Activated naive CD8-positive, alpha-beta T cell treated with anti-CD3 and anti-CD28 coated beads, Interleukin-2, amount 10 ng/mL, durations not matched to agents 7 days and 5 days (primary cell): ENCODE measurements at regions not wholly inside any gene's neighbourhood (a gene's known extent, or its start where the extent isn't known, plus 50 kb on each side); places are given as distances from the start of the nearest gene placed in this dataset.
"Not testable (repeated sequence)": the region's sequence is repeated elsewhere in the genome, so short reads cannot be mapped to it uniquely, and the experiment has no call there.

ENCODE experiments used
- ATAC-seq: fragments of 150-1000 bp; cut with Tn5 transposase; one replicate; pipeline ENCODE4 v1.10.0; 2021; ENCODE audit warnings: low read depth, moderate library complexity
- POLR2A ChIA-PET: fragments of 350-600 bp; sonication (Branson Sonifier 250); formaldehyde crosslinking; loops from one replicate; lab custom pipeline; 2021; ENCODE audit warnings: antibody characterized with exemption; lab: Charles Lee
- DNase-seq: peaks from one replicate; pipeline ENCODE4 v3.0.0; 2021
- H3K27ac Mint-ChIP-seq: one replicate; pipeline ENCODE4 v1.8.0; 2022; ENCODE audit warnings: mild to moderate bottlenecking, mixed read lengths
- H3K27me3 Mint-ChIP-seq: one replicate; pipeline ENCODE4 v1.8.0; 2022; ENCODE audit warnings: mild to moderate bottlenecking, moderate library complexity, mixed read lengths
- H3K36me3 Mint-ChIP-seq: one replicate; pipeline ENCODE4 v1.8.0; 2021; ENCODE audit warnings: mild to moderate bottlenecking, mixed read lengths
- H3K4me1 Mint-ChIP-seq: one replicate; pipeline ENCODE4 v1.8.0; 2021; ENCODE audit warnings: mixed read lengths
- H3K4me3 Mint-ChIP-seq: one replicate; pipeline ENCODE4 v1.8.0; 2022; ENCODE audit warnings: mild to moderate bottlenecking, moderate library complexity, mixed read lengths
- H3K9me3 Mint-ChIP-seq: one replicate; pipeline ENCODE4 v1.8.0; 2021; ENCODE audit warnings: mixed read lengths

DNA sequence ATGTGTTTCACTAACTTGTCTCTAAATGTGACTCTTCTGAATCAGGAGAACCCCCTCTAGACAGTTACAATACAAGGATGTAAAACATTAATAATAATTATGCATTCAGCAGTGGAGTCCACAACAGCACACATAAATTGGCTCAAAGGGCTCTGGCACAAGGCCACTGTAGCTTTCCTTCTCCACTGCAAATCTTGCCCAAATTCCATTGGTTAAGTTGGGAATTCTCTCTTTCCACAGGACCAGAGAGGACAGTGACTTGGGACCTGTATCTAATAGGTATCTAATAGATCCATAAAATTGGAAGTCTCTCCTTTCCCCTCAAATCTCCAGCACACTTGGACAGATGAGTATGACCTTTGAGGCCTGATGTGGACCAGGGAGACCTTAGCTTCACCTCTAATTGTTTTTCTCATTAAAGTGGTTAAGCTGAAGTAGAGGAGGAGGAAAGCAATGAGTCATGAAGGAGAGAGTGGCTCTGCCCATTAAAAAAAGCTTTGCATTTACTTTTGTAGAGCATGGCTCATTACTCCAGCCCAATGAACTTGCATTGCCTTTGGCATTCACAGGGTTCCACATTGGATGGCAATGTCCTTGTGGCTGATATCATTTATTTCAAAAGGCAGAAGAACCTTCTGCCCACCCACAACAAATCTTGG, 72.3 kb upstream of the SH3RF1 start:
- POLR2A ChIA-PET = no interaction called here

DNA sequence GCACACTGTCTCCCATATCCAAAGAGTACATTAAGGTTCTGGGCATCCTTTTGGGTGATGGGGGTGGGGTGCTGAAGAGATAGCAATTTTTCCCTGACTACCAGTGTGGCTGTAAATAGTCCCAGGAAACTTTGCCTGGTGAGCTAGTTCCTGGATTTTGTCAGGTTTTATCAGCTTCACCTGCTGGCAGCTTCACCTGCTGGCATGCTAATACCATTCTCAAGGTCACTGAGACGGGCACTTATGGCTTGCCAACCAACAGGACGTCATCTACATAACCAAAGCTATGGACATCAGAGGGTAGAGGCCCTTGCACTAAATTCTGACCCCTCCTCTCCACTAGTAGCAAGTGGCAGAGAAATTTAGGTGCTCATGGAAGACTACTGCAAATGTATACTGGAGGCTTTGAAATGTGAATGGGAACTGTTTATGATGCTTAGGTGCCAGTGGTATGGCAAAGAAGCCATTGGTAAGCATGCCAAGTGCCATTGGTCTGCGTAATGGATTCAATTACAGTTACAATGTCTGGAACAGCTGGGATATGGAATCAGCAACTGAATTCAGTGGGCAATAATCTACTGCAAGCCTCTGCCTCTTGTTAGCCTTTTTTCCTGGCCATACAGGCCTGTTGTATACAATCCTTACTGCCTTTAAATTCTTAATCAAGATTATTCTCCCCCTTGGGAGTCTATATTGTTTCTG, 71.6 kb upstream of the SH3RF1 start:
- no peak for DNase-seq
- Mint-ChIP-seq H3K4me1 (no peaks in the 10 kb centered on the region), H3K36me3 (no peaks in the 10 kb centered on the region), H3K27ac (no peak overlapping the region), H3K9me3 (no peaks in the 10 kb centered on the region), H3K27me3 (peaks cover 3% of the 10 kb centered on the region), H3K4me3 (no peak overlapping the region)
- ATAC-seq = no peak
- POLR2A ChIA-PET = no interaction called here

More for the DNA sequence above, 72.3 kb upstream of the SH3RF1 start:
- Mint-ChIP-seq H3K27me3 (peaks cover 3% of the 10 kb centered on the region), H3K4me1 (no peaks in the 10 kb centered on the region), H3K27ac (no peak overlapping the region), H3K36me3 (no peaks in the 10 kb centered on the region), H3K4me3 (no peak overlapping the region), H3K9me3 (no peaks in the 10 kb centered on the region)
- no peak for ATAC-seq
- no peak for DNase-seq

DNA sequence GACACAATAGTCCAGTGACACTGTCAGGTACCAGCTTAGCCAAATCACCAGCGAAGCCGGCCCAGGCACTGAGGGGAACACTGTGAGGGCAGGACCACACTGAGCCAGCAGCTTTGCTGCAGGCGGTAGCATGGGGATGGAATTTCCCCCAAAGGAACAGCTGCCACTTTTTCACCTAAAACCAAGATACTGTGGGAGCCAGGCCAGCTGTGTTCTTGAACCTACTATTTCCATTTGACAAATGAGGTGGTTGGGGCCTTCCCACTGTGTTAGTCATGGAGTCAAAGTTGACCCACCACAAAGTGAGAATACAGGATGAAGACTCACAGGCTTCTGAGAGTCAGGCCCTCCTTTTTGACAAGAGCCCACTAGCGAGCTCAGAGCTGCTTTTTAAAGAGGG, 70.7 kb upstream of the SH3RF1 start:
- H3K36me3 Mint-ChIP-seq = no peaks in the 10 kb centered on the region
- H3K27ac Mint-ChIP-seq = no peak overlapping the region
- DNase-seq (no peak), ATAC-seq (no peak)
- peaks cover 3% of the 10 kb centered on the region for H3K27me3 Mint-ChIP-seq
- H3K4me1 Mint-ChIP-seq = no peaks in the 10 kb centered on the region
- H3K4me3 Mint-ChIP-seq = no peak overlapping the region
- no peaks in the 10 kb centered on the region for H3K9me3 Mint-ChIP-seq
- POLR2A ChIA-PET = no interaction called here

DNA sequence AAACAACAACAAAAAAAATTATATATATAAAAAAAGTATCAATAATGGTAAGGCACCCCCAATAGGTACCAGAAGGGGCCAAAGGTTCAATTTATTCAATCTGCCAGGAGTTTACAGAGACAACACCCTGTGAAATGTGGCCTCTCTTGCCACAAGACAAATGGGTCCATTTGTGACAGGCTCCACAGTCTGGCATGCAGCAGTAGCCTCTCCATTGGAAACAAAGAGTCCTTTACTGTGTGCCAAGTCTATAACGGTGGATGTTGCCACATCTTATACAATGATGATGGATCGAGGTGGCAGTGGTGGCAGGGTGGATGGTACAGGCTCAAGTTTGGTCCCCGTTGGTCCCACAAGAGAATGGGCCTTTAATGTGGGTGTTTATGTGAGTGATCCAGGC, 70.1 kb upstream of the SH3RF1 start:
- H3K27ac Mint-ChIP-seq = no peak overlapping the region

DNA sequence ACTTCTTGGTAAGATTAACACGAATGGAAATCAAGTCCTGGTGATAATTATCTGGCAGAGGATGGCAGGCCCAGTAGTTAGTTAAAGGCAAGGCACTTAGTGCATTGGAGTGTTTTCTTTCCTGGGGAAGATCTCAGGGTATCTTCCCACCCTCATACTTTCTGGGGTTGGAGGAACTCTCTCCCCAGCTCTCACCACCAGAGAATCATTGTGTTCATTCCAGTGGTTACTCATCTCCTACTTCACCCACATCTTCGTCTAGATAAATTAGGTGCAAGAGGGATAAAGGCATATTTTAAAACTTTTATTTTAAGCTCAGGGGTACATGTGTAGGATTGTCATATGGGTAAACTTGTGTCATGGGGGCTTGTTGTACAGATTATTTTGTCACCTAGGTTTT, 67.5 kb upstream of the SH3RF1 start:
- ATAC-seq (no peak), DNase-seq (no peak)
- H3K27ac Mint-ChIP-seq = no peak overlapping the region
- POLR2A ChIA-PET = interaction anchor here (0.6 kb wide), 1 partner anchor 25 kb away, joined by 3 read pairs; no protein-coding TSS in a partner anchor
- no peaks in the 10 kb centered on the region for H3K36me3 Mint-ChIP-seq
- peaks cover 3% of the 10 kb centered on the region for H3K27me3 Mint-ChIP-seq
- no peaks in the 10 kb centered on the region for H3K4me1 Mint-ChIP-seq
- H3K9me3 Mint-ChIP-seq = no peaks in the 10 kb centered on the region
- no peak overlapping the region for H3K4me3 Mint-ChIP-seq

More for the DNA sequence above, 70.1 kb upstream of the SH3RF1 start:
- DNase-seq (no peak), ATAC-seq (no peak)
- peaks cover 3% of the 10 kb centered on the region for H3K27me3 Mint-ChIP-seq
- H3K9me3 Mint-ChIP-seq = no peaks in the 10 kb centered on the region
- H3K36me3 Mint-ChIP-seq = no peaks in the 10 kb centered on the region
- H3K4me1 Mint-ChIP-seq = no peaks in the 10 kb centered on the region
- no peak overlapping the region for H3K4me3 Mint-ChIP-seq
- POLR2A ChIA-PET = no interaction called here

DNA sequence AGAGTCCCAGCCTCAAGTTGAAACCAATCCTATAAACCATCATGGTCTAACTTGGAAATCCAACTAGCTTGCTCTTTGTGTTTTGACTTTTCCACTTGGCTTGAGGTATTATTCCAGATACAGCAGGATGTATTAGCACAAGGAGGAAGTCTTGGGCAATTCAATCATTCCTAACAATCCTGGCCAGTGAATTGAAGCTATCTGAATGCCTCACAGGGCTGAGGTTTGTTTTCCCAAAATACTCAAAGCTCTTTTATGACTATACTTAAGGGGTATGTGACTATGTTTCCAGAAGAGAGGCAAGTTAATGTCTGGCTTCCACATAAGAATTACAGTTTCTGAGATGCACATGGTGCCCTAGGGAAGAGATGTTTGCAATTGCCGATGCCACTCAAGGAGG, 66.8 kb upstream of the SH3RF1 start:
- H3K4me3 Mint-ChIP-seq = no peak overlapping the region
- POLR2A ChIA-PET = no interaction called here

DNA sequence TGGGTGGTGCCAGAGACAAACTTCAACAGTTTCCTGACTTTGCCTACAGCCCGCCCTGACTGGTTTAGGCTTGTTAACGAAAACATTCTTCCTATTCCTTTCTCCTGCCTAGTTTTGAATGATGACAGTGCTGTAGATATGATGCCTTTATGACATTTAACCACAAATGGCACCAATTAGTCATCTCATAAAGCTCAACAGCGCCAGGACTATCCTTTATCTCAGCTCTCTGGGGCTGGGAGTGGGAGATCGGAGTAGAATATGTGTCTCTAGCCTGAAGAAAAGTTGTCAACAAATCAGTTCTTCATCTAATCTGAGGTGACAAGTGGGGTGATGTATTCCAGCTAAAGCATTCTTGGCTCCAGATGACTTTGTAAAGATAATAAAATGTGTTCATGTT, 64.6 kb upstream of the SH3RF1 start:
- Mint-ChIP-seq H3K36me3 (no peaks in the 10 kb centered on the region), H3K27me3 (peaks cover 3% of the 10 kb centered on the region), H3K9me3 (no peaks in the 10 kb centered on the region), H3K4me1 (no peaks in the 10 kb centered on the region), H3K4me3 (no peak overlapping the region), H3K27ac (no peak overlapping the region)
- POLR2A ChIA-PET = no interaction called here
- ATAC-seq (no peak), DNase-seq (no peak)

More for the DNA sequence above, 66.8 kb upstream of the SH3RF1 start:
- H3K27ac Mint-ChIP-seq = no peak overlapping the region
- no peak for DNase-seq
- no peaks in the 10 kb centered on the region for H3K4me1 Mint-ChIP-seq
- peaks cover 3% of the 10 kb centered on the region for H3K27me3 Mint-ChIP-seq
- no peak for ATAC-seq
- H3K36me3 Mint-ChIP-seq = no peaks in the 10 kb centered on the region
- no peaks in the 10 kb centered on the region for H3K9me3 Mint-ChIP-seq

DNA sequence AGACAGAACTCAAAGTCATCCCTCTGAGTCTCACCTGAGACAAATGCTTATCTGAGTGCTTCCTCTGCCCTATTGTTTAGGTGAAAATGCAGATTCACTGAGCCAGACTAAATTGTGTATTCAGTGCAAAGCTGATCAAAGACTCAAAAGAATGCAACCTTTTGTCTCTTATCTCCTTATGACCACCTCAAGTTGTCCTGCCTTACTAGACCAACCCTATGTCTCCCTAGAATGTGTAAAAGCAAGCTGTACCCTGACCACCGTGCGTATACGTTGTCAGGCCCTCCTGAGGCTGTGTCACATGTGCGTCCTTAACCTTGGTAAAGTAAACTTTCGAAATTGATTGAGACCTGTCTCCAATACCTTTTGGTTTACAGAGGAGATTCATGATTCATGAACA, 63.6 kb upstream of the SH3RF1 start:
- POLR2A ChIA-PET = no interaction called here
- ATAC-seq (no peak), DNase-seq (no peak)
- Mint-ChIP-seq H3K9me3 (no peaks in the 10 kb centered on the region), H3K27ac (no peak overlapping the region), H3K36me3 (no peaks in the 10 kb centered on the region), H3K4me3 (no peak overlapping the region), H3K4me1 (no peaks in the 10 kb centered on the region), H3K27me3 (peaks cover 3% of the 10 kb centered on the region)

DNA sequence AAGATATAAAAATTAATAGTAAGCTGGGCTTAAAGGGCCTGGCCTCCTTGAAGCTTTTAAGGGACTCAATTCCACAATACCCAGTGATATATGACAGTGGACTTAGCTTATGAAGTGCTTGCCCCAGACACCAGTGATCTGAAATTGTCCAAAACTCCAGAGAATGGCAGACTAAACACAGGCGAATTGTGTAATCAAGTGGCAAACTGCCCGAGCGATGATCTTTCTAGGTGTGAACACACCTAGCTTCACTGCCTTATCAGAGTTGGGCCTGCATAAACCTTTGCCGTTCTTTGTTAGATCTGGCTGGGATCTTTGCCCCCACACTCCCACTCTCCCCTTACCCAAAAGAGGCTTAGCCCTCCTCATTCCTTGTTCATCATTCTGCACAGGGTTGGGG, 62.5 kb upstream of the SH3RF1 start:
- Mint-ChIP-seq H3K9me3 (no peaks in the 10 kb centered on the region), H3K36me3 (no peaks in the 10 kb centered on the region), H3K4me3 (no peak overlapping the region), H3K27ac (no peak overlapping the region), H3K4me1 (no peaks in the 10 kb centered on the region), H3K27me3 (no peaks in the 10 kb centered on the region)
- no peak for DNase-seq
- no peak for ATAC-seq
- POLR2A ChIA-PET = no interaction called here

DNA sequence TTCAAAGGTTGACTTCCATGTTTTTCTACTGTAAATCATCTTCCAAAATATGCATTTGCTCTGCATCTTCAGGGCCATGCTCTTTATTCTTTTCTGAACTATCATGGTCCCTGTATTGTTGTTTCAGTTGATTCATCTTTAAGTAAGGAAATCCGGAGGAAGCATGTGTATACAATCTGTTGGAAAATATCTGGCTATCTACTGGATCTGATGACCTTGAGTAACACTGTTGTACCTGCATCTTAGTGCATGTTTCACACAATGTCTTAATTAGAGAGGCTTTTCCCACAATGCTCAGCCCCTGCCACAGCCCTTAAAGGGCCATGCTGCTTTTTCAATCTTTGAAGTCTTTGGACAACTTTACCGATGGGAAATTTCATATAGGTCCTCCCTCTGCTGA, 61.8 kb upstream of the SH3RF1 start:
- no peaks in the 10 kb centered on the region for H3K4me1 Mint-ChIP-seq
- H3K4me3 Mint-ChIP-seq = no peak overlapping the region
- no peak overlapping the region for H3K27ac Mint-ChIP-seq
- H3K36me3 Mint-ChIP-seq = no peaks in the 10 kb centered on the region
- DNase-seq = no peak
- no peaks in the 10 kb centered on the region for H3K27me3 Mint-ChIP-seq
- ATAC-seq = no peak
- H3K9me3 Mint-ChIP-seq = no peaks in the 10 kb centered on the region
- POLR2A ChIA-PET = no interaction called here

DNA sequence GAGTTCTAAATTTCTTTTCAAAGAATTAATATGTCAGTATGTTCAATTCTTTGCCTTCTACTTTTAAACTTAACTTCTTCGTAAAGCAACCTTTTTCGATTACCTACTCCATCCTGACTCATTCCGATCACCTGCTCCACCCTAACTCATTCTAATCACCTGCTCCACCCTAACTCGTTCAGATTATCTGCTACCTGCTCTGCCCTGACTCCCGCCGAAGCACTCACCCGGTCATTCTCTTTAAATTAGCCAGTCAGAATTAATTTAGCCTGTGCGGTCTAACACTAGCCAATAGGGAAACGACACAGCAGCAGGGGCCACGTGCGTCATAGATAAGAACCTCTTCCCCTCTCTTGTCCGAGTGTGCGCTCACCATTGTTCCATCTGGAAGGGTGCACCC, 60.1 kb upstream of the SH3RF1 start:
- Mint-ChIP-seq H3K36me3 (no peaks in the 10 kb centered on the region), H3K9me3 (peaks cover 2% of the 10 kb centered on the region), H3K27ac (no peak overlapping the region), H3K4me3 (no peak overlapping the region), H3K4me1 (no peaks in the 10 kb centered on the region), H3K27me3 (no peaks in the 10 kb centered on the region)
- ATAC-seq (no peak), DNase-seq (no peak)
- POLR2A ChIA-PET = no interaction called here

DNA sequence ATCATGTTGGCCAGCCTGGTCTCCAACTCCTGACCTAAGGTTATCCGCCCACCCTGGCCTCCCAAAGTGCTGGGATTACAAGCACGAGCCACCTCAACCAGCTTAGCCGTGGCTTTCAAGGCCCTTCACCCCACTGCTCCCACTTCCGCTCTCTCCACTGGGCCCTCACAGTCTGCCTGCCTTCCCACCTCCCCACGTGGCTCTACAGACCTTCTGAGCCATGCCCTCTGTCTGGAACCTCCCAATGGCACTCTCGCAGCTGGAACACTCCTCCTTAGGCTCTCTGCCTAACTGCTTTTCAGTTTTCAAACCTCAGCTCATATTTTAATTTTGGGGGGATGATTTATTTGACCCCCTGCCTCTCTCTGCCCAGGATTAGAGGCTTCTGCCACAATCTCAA, 59.3 kb upstream of the SH3RF1 start:
- POLR2A ChIA-PET = no interaction called here
- no peaks in the 10 kb centered on the region for H3K27me3 Mint-ChIP-seq
- H3K9me3 Mint-ChIP-seq = peaks cover 5% of the 10 kb centered on the region
- no peaks in the 10 kb centered on the region for H3K4me1 Mint-ChIP-seq
- H3K4me3 Mint-ChIP-seq = no peak overlapping the region
- ATAC-seq (no peak), DNase-seq (no peak)
- H3K36me3 Mint-ChIP-seq = no peaks in the 10 kb centered on the region
- no peak overlapping the region for H3K27ac Mint-ChIP-seq

DNA sequence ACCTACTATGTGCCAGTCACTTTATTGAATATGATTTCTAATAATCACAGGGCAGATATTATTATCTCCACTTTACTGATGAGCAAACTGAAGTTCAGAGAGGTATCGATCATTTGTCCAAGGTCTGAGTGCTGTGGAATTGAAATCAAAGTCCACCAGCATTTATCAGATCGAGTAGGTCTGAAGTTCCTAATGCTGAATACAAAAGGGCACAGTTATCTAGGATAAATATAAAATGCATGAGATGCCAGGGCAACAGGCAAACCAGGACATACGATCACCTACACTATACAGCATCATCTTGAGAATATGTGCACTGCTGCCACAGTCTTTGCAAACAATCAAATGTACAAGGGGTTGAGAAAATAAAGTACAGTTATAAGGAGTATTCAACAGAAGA, 57.2 kb upstream of the SH3RF1 start:
- Mint-ChIP-seq H3K36me3 (no peaks in the 10 kb centered on the region), H3K27me3 (no peaks in the 10 kb centered on the region), H3K4me1 (no peaks in the 10 kb centered on the region), H3K9me3 (peaks cover 10% of the 10 kb centered on the region), H3K4me3 (no peak overlapping the region), H3K27ac (no peak overlapping the region)
- DNase-seq = no peak
- POLR2A ChIA-PET = no interaction called here
- ATAC-seq = no peak

DNA sequence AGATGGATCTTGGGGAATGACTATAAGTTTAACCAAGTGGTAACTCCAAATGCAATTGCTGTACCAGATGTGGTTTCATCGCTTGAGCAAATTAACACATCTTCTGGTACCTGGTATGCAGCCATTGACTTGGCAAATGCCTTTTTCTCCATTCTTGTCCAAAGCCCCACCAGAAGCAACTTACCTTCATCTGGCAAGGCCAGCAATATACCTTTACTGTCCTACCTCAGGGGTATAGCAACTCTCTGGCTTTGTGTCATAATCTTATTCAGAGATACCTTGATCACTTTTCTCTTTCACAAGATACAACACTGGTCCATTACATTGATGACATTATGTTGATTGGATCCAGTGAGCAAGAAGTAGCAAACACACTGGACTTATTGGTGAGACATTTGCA, 53.2 kb upstream of the SH3RF1 start:
- POLR2A ChIA-PET, H3K36me3 Mint-ChIP-seq, H3K27ac Mint-ChIP-seq, H3K4me1 Mint-ChIP-seq, H3K27me3 Mint-ChIP-seq, DNase-seq, H3K4me3 Mint-ChIP-seq, ATAC-seq: not testable (repeated sequence)
- peaks cover 10% of the 10 kb centered on the region for H3K9me3 Mint-ChIP-seq
